Testis (tissue), 2 donors: ENCODE measurements at regions not wholly inside any gene's neighbourhood (a gene's known extent, or its start where the extent isn't known, plus 50 kb on each side); places are given as distances from the start of the nearest gene placed in this dataset.

Source experiments
- DNase-seq: peaks from one replicate; pipeline ENCODE4 v3.0.0-alpha.2; 2019
- H3K27ac ChIP-seq, 2 donors: fragments of 200-600 bp; sonication (generic); one replicate each; pipeline ENCODE4 v1.5.1; 2019
- H3K27me3 ChIP-seq: fragments of 200-600 bp; sonication (generic); one replicate; pipeline ENCODE4 v1.5.1; 2019
- H3K36me3 ChIP-seq: fragments of 200-600 bp; sonication (generic); one replicate; pipeline ENCODE4 v1.5.1; 2017; ENCODE audit warnings: low read depth; ENCODE audit errors: missing control alignments
- H3K4me1 ChIP-seq: fragments of 200-600 bp; sonication (generic); one replicate; pipeline ENCODE4 v1.5.1; 2019
- H3K4me3 ChIP-seq, 2 donors: fragments of 200-600 bp; sonication (generic); one replicate each; pipeline ENCODE4 v1.5.1; 2017 to 2019
- H3K9me3 ChIP-seq: fragments of 200-600 bp; sonication (generic); one replicate; pipeline ENCODE4 v1.5.1; 2017
- CTCF ChIP-seq, 3 experiments: fragments of 450-650 bp in 2 of 3; fragments of 200-600 bp in 1 of 3; sonication (generic) in 1 of 3; IDR thresholded peaks; one replicate each; pipeline ENCODE4 v1.5.1; 2016 to 2019; ENCODE audit warnings: antibody characterized with exemption in 3 of 3, mild to moderate bottlenecking in 2 of 3, moderate library complexity in 1 of 3
- POLR2A ChIP-seq: fragments of 450-650 bp; IDR thresholded peaks from one replicate; pipeline ENCODE4 v1.6.1; 2017; ENCODE audit warnings: antibody characterized with exemption, mild to moderate bottlenecking, moderate library complexity
- WGBS, 2 donors: methylation state at CpG; one replicate each; pipeline ENCODE4 v1.1.5; 2018; 5-methylcytosine and 5-hydroxymethylcytosine counted together
- intact Hi-C: fragments of 100-400 bp; cut with DNase I; formaldehyde crosslinking; loops from one replicate; pipeline ENCODE4 v1.15.1; 2023; ENCODE audit warnings: low total_unique reads

GRCh38 chr6:15854378-15854777 lies 191.6 kb upstream of the DTNBP1 start:
- intact Hi-C loops = no loop called here
- Histone ChIP-seq H3K9me3 (no peaks in the 10 kb centered on the region), H3K36me3 (no peaks in the 10 kb centered on the region)

GRCh38 chr6:15853259-15853658 lies 190.4 kb upstream of the DTNBP1 start:
- Histone ChIP-seq H3K27me3 (no peaks in the 10 kb centered on the region), H3K4me3 (no peak overlapping the region), H3K9me3 (no peaks in the 10 kb centered on the region), H3K27ac (no peak overlapping the region), H3K36me3 (no peaks in the 10 kb centered on the region), H3K4me1 (no peaks in the 10 kb centered on the region)
- intact Hi-C loops = no loop called here
- TF ChIP-seq POLR2A (no peak), CTCF (IDR thresholded peaks at IDR 0.05) (no peak)
- no peak for DNase-seq
- WGBS, 2 donors = 36 to 93% methylated on average over 1 of the region's 1 CpG

More at GRCh38 chr6:15854378-15854777, 191.6 kb upstream of the DTNBP1 start:
- no peaks in the 10 kb centered on the region for H3K4me1 ChIP-seq
- 90 to 100% methylated on average over 1 of the region's 1 CpG for WGBS, 2 donors
- no peak overlapping the region for H3K27ac ChIP-seq
- no peak for DNase-seq
- H3K4me3 ChIP-seq = no peak overlapping the region
- no peak for TF ChIP-seq POLR2A
- no peak for TF ChIP-seq CTCF (IDR thresholded peaks at IDR 0.05)
- no peaks in the 10 kb centered on the region for H3K27me3 ChIP-seq

- Histone ChIP-seq H3K9me3 (no peaks in the 10 kb centered on the region), H3K4me3 (no peak overlapping the region), H3K27ac (no peak overlapping the region), H3K4me1 (no peaks in the 10 kb centered on the region), H3K27me3 (no peaks in the 10 kb centered on the region), H3K36me3 (no peaks in the 10 kb centered on the region)
- no peak for TF ChIP-seq CTCF (IDR thresholded peaks at IDR 0.05)
- no peak for TF ChIP-seq POLR2A
- 84 to 95% methylated on average over 2 of the region's 2 CpGs for WGBS, 2 donors
- DNase-seq = no peak
- intact Hi-C loops = no loop called here
These were observed 189.5 kb upstream of the DTNBP1 start for GRCh38 chr6:15852289-15852688.

- DNase-seq = no peak
- Histone ChIP-seq H3K4me1 (no peaks in the 10 kb centered on the region), H3K36me3 (no peaks in the 10 kb centered on the region), H3K4me3 (no peak overlapping the region), H3K9me3 (no peaks in the 10 kb centered on the region), H3K27me3 (no peaks in the 10 kb centered on the region), H3K27ac (no peak overlapping the region)
- TF ChIP-seq POLR2A = no peak
- TF ChIP-seq CTCF (IDR thresholded peaks at IDR 0.05) = no peak
- WGBS, 2 donors = 92 to 96% methylated on average over 4 of the region's 4 CpGs
- intact Hi-C loops = no loop called here
These were observed 186.6 kb upstream of the DTNBP1 start for GRCh38 chr6:15849395-15849794.

- intact Hi-C loops = no loop called here
- Histone ChIP-seq H3K27ac (no peak overlapping the region), H3K36me3 (no peaks in the 10 kb centered on the region), H3K4me1 (no peaks in the 10 kb centered on the region), H3K9me3 (no peaks in the 10 kb centered on the region), H3K27me3 (no peaks in the 10 kb centered on the region), H3K4me3 (no peak overlapping the region)
- WGBS, 2 donors = 77 to 78% methylated on average over 4 of the region's 4 CpGs
- TF ChIP-seq CTCF (IDR thresholded peaks at IDR 0.05) = no peak
- no peak for TF ChIP-seq POLR2A
- DNase-seq = no peak
These were observed 182.7 kb upstream of the DTNBP1 start for GRCh38 chr6:15845492-15845891.
